Activated CD4-positive, alpha-beta T cell treated with anti-CD3 and anti-CD28 coated beads for 4 hours (primary cell): ENCODE measurements at regions not wholly inside any gene's neighbourhood (a gene's known extent, or its start where the extent isn't known, plus 50 kb on each side); places are given as distances from the start of the nearest gene placed in this dataset.
"Not testable (repeated sequence)": the region's sequence is repeated elsewhere in the genome, so short reads cannot be mapped to it uniquely, and the experiment has no call there.

ENCODE experiments used
- DNase-seq, 2 donors: peaks; one replicate each; pipeline ENCODE4 v3.0.0-alpha.2; 2020

GRCh38 chr16:76023835-76024234 is 253.4 kb upstream of the CNTNAP4 start:
- no peak for DNase-seq

GRCh38 chr16:76035689-76036088 is 241.5 kb upstream of the CNTNAP4 start:
- DNase-seq = no peak

GRCh38 chr16:76038097-76038496 is 239.1 kb upstream of the CNTNAP4 start:
- DNase-seq = no peak

- DNase-seq = no peak
Measured at GRCh38 chr16:76052725-76053124, 224.5 kb upstream of the CNTNAP4 start.

GRCh38 chr16:76059186-76059585 is 218.0 kb upstream of the CNTNAP4 start:
- DNase-seq = no peak

GRCh38 chr16:76059701-76060100 is 217.5 kb upstream of the CNTNAP4 start:
- no peak for DNase-seq

GRCh38 chr16:76071690-76072089 is 205.5 kb upstream of the CNTNAP4 start:
- DNase-seq = no peak

- DNase-seq = no peak
Measured at GRCh38 chr16:76081967-76082366, 195.2 kb upstream of the CNTNAP4 start.

GRCh38 chr16:76106647-76107046 is 170.6 kb upstream of the CNTNAP4 start:
- DNase-seq = no peak

GRCh38 chr16:76108460-76108859 is 168.7 kb upstream of the CNTNAP4 start:
- DNase-seq = no peak

- no peak for DNase-seq
Measured at GRCh38 chr16:76114681-76115080, 162.5 kb upstream of the CNTNAP4 start.

- DNase-seq = no peak
Measured at GRCh38 chr16:76118344-76118743, 158.9 kb upstream of the CNTNAP4 start.

- no peak for DNase-seq
Measured at GRCh38 chr16:76121636-76122035, 155.6 kb upstream of the CNTNAP4 start.

- no peak for DNase-seq
Measured at GRCh38 chr16:76123966-76124365, 153.2 kb upstream of the CNTNAP4 start.

- no peak for DNase-seq
Measured at GRCh38 chr16:76125871-76126270, 151.3 kb upstream of the CNTNAP4 start.

- DNase-seq = not testable (repeated sequence)
Measured at GRCh38 chr16:76138056-76138455, 139.1 kb upstream of the CNTNAP4 start.

GRCh38 chr16:76157629-76158028 is 119.6 kb upstream of the CNTNAP4 start:
- no peak for DNase-seq

GRCh38 chr16:76162046-76162445 is 115.2 kb upstream of the CNTNAP4 start:
- DNase-seq = no peak

GRCh38 chr16:76164970-76165558 is 112.1 kb upstream of the CNTNAP4 start:
- DNase-seq = no peak

GRCh38 chr16:76175718-76176117 is 101.5 kb upstream of the CNTNAP4 start:
- no peak for DNase-seq

- DNase-seq = no peak
Measured at GRCh38 chr16:76176153-76176552, 101.0 kb upstream of the CNTNAP4 start.

- no peak for DNase-seq
Measured at GRCh38 chr16:76176616-76177015, 100.6 kb upstream of the CNTNAP4 start.

- DNase-seq = no peak
Measured at GRCh38 chr16:76182041-76182635, 95.1 kb upstream of the CNTNAP4 start.

GRCh38 chr16:76183647-76184046 is 93.6 kb upstream of the CNTNAP4 start:
- DNase-seq = no peak

GRCh38 chr16:76190057-76190456 is 87.1 kb upstream of the CNTNAP4 start:
- DNase-seq = no peak
